Smooth muscle cell (in vitro differentiated cells): ENCODE measurements at regions not wholly inside any gene's neighbourhood (a gene's known extent, or its start where the extent isn't known, plus 50 kb on each side); places are given as distances from the start of the nearest gene placed in this dataset.

Experiments used
- DNase-seq: peaks from one replicate; lab custom pipeline; 2025; ENCODE audit not compliant: unreplicated experiment; lab: John Stamatoyannopoulos, UW
- H2AFZ ChIP-seq: fragments of 200-600 bp; sonication (generic); 2 replicates; pipeline ENCODE4 v1.6.0; 2016; ENCODE audit warnings: antibody characterized with exemption, low read depth, mild to moderate bottlenecking
- H3F3A ChIP-seq: fragments of 200-600 bp; sonication (generic); 2 replicates; pipeline ENCODE4 v1.6.0; 2017; ENCODE audit warnings: antibody characterized with exemption, low read depth
- H3K27ac ChIP-seq: fragments of 200-600 bp; sonication (generic); 2 replicates; pipeline ENCODE4 v1.5.1; 2016; ENCODE audit warnings: low read depth, mild to moderate bottlenecking
- H3K27me3 ChIP-seq: fragments of 200-600 bp; sonication (generic); 2 replicates; pipeline ENCODE4 v1.6.1; 2016; ENCODE audit warnings: low read depth, mild to moderate bottlenecking
- H3K36me3 ChIP-seq: fragments of 200-600 bp; sonication (generic); 2 replicates; pipeline ENCODE4 v1.5.1; 2016; ENCODE audit warnings: low read depth
- H3K4me1 ChIP-seq: fragments of 200-600 bp; sonication (generic); 2 replicates; pipeline ENCODE4 v1.5.1; 2016; ENCODE audit warnings: low read depth
- H3K4me2 ChIP-seq: fragments of 200-600 bp; sonication (generic); 2 replicates; pipeline ENCODE4 v1.6.0; 2016; ENCODE audit warnings: mild to moderate bottlenecking
- H3K4me3 ChIP-seq: fragments of 200-600 bp; sonication (generic); 2 replicates; pipeline ENCODE4 v1.5.1; 2016; ENCODE audit warnings: mild to moderate bottlenecking
- H3K79me2 ChIP-seq: fragments of 200-600 bp; sonication (generic); 2 replicates; pipeline ENCODE4 v1.6.0; 2016; ENCODE audit warnings: low read depth, mild to moderate bottlenecking
- H3K9ac ChIP-seq: fragments of 200-600 bp; sonication (generic); 2 replicates; pipeline ENCODE4 v1.6.0; 2016; ENCODE audit warnings: low read depth
- H3K9me3 ChIP-seq: fragments of 200-600 bp; sonication (generic); replicated peaks from 2 replicates; pipeline ENCODE4 v1.5.1; 2016; ENCODE audit warnings: low read depth
- H4K20me1 ChIP-seq: fragments of 200-600 bp; sonication (generic); 2 replicates; pipeline ENCODE4 v1.6.0; 2016; ENCODE audit warnings: low read depth
- CTCF ChIP-seq: fragments of 200-600 bp; sonication (generic); IDR thresholded peaks from 2 replicates; pipeline ENCODE4 v1.5.1; 2017; ENCODE audit warnings: borderline replicate concordance, mild to moderate bottlenecking, antibody characterized with exemption; ENCODE audit not compliant: insufficient read depth, poor library complexity, severe bottlenecking
- WGBS: methylation state at CpG from one replicate; pipeline ENCODE4 v1.1.7; 2016; ENCODE audit warnings: low lambda C conversion rate; 5-methylcytosine and 5-hydroxymethylcytosine counted together

GRCh38 chr21:35197191-35197590 is 148.1 kb upstream of the RUNX1 start:
- 74% methylated on average over 4 of the region's 4 CpGs for WGBS

GRCh38 chr21:35196128-35196527 is 147.0 kb upstream of the RUNX1 start:
- Histone ChIP-seq H3K4me2 (no peak overlapping the region), H3K4me3 (no peak overlapping the region), H4K20me1 (no peaks in the 10 kb centered on the region), H3K9ac (no peak overlapping the region), H3K36me3 (no peaks in the 10 kb centered on the region), H3K9me3 (no peaks in the 10 kb centered on the region), H3K79me2 (no peaks in the 10 kb centered on the region), H3F3A (peaks cover 13% of the 10 kb centered on the region), H3K4me1 (no peaks in the 10 kb centered on the region), H2AFZ (no peak overlapping the region), H3K27me3 (no peaks in the 10 kb centered on the region), H3K27ac (no peak overlapping the region)
- no peak for TF ChIP-seq CTCF
- 86% methylated on average over 5 of the region's 5 CpGs for WGBS
- no peak for DNase-seq

More at GRCh38 chr21:35197191-35197590, 148.1 kb upstream of the RUNX1 start:
- H3K27me3 ChIP-seq: no peaks in the 10 kb centered on the region
- no peaks in the 10 kb centered on the region for H3K36me3 ChIP-seq
- no peak for TF ChIP-seq CTCF
- no peaks in the 10 kb centered on the region for H4K20me1 ChIP-seq
- no peaks in the 10 kb centered on the region for H3K4me1 ChIP-seq
- peak overlapping the region; percentile 5 for H2AFZ ChIP-seq
- H3K27ac ChIP-seq: peak overlapping the region; percentile 87
- H3K4me3 ChIP-seq: no peak overlapping the region
- H3K79me2 ChIP-seq: no peaks in the 10 kb centered on the region
- DNase-seq: no peak
- no peaks in the 10 kb centered on the region for H3K9me3 ChIP-seq
- peaks cover 14% of the 10 kb centered on the region for H3F3A ChIP-seq
- no peak overlapping the region for H3K9ac ChIP-seq
- H3K4me2 ChIP-seq: no peak overlapping the region

- Histone ChIP-seq H3K27ac (no peak overlapping the region), H3K4me1 (no peaks in the 10 kb centered on the region), H2AFZ (no peak overlapping the region), H4K20me1 (no peaks in the 10 kb centered on the region), H3K79me2 (no peaks in the 10 kb centered on the region), H3K36me3 (no peaks in the 10 kb centered on the region), H3K4me3 (no peak overlapping the region), H3K9ac (no peak overlapping the region), H3K27me3 (no peaks in the 10 kb centered on the region), H3K9me3 (no peaks in the 10 kb centered on the region), H3K4me2 (no peak overlapping the region), H3F3A (peaks cover 13% of the 10 kb centered on the region)
- no peak for TF ChIP-seq CTCF
- no peak for DNase-seq
- 90% methylated on average over 1 of the region's 1 CpG for WGBS
These were observed 146.1 kb upstream of the RUNX1 start for GRCh38 chr21:35195232-35195631.

GRCh38 chr21:35191754-35192153 is 142.7 kb upstream of the RUNX1 start:
- Histone ChIP-seq H3K4me3 (no peak overlapping the region), H3K4me2 (no peak overlapping the region), H2AFZ (no peak overlapping the region), H3F3A (peaks cover 5% of the 10 kb centered on the region), H3K79me2 (no peaks in the 10 kb centered on the region), H3K36me3 (no peaks in the 10 kb centered on the region), H3K27me3 (no peaks in the 10 kb centered on the region), H3K27ac (no peak overlapping the region), H3K9ac (no peak overlapping the region), H3K4me1 (peaks cover 6% of the 10 kb centered on the region), H4K20me1 (no peaks in the 10 kb centered on the region), H3K9me3 (no peaks in the 10 kb centered on the region)
- TF ChIP-seq CTCF: no peak
- no peak for DNase-seq
